WTC11 (cell line): ENCODE measurements at regions not wholly inside any gene's neighbourhood (a gene's known extent, or its start where the extent isn't known, plus 50 kb on each side); places are given as distances from the start of the nearest gene placed in this dataset.

ENCODE experiments used
- ATAC-seq: fragments of 200-7000 bp; cut with Tn5 transposase; 2 replicates; pipeline ENCODE4 v1.10.0; 2021; ENCODE audit warnings: mild to moderate bottlenecking, moderate library complexity
- CTCF ChIA-PET: fragments of 300-600 bp; sonication (Branson Sonifier 250); formaldehyde crosslinking; loops from one replicate; lab custom pipeline; 2021; ENCODE audit warnings: antibody characterized with exemption; lab: Charles Lee
- POLR2A ChIA-PET: fragments of 350-600 bp; sonication (Branson Sonifier 250); formaldehyde crosslinking; loops from one replicate; lab custom pipeline; 2021; ENCODE audit warnings: antibody characterized with exemption; lab: Charles Lee
- DNase-seq: peaks from one replicate; pipeline ENCODE4 v3.0.0; 2021; ENCODE audit warnings: low spot score
- H3K27ac Mint-ChIP-seq: 2 replicates; pipeline ENCODE4 v1.8.0; 2021; ENCODE audit warnings: mixed read lengths
- H3K27me3 Mint-ChIP-seq: 2 replicates; pipeline ENCODE4 v1.8.0; 2021; ENCODE audit warnings: low read depth, mild to moderate bottlenecking, moderate library complexity, mixed read lengths
- H3K36me3 Mint-ChIP-seq: 2 replicates; pipeline ENCODE4 v1.8.0; 2021; ENCODE audit warnings: mixed read lengths
- H3K4me1 Mint-ChIP-seq: 2 replicates; pipeline ENCODE4 v1.8.0; 2022; ENCODE audit warnings: mixed read lengths
- H3K4me3 Mint-ChIP-seq: 2 replicates; pipeline ENCODE4 v1.8.0; 2021; ENCODE audit warnings: mild to moderate bottlenecking, moderate library complexity, mixed read lengths
- H3K9me3 Mint-ChIP-seq: 2 replicates; pipeline ENCODE4 v1.8.0; 2021; ENCODE audit warnings: mixed read lengths
- ARID4B ChIP-seq: sonication (generic); formaldehyde crosslinking; IDR thresholded peaks from 2 replicates; pipeline ENCODE4 v1.8.0; 2023; ENCODE audit warnings: missing genetic modification reagents, mild to moderate bottlenecking, borderline replicate concordance
- ATF6 ChIP-seq: sonication (generic); formaldehyde crosslinking; IDR thresholded peaks from 2 replicates; pipeline ENCODE4 v1.8.1; 2023; ENCODE audit warnings: mild to moderate bottlenecking, missing genetic modification reagents
- CDX4 ChIP-seq: fragments of 250-450 bp; sonication (Bioruptor Pico); IDR thresholded peaks from 2 replicates; pipeline ENCODE4 v1.9.0; 2021; ENCODE audit warnings: moderate library complexity, mild to moderate bottlenecking, inconsistent platforms, borderline replicate concordance
- CREB1 ChIP-seq: sonication (generic); formaldehyde crosslinking; IDR thresholded peaks from 2 replicates; pipeline ENCODE4 v1.8.0; 2023; ENCODE audit warnings: mild to moderate bottlenecking, missing genetic modification reagents
- CTCF ChIP-seq: fragments of 200-600 bp; IDR thresholded peaks from 2 replicates; pipeline ENCODE4 v1.8.0; 2022; ENCODE audit warnings: antibody characterized with exemption
- E2F4 ChIP-seq: sonication (generic); formaldehyde crosslinking; IDR thresholded peaks from 2 replicates; pipeline ENCODE4 v1.8.1; 2022; ENCODE audit warnings: low read depth, mild to moderate bottlenecking, moderate library complexity, missing genetic modification reagents, borderline replicate concordance
- ETV6 ChIP-seq: sonication (generic); formaldehyde crosslinking; IDR thresholded peaks from 2 replicates; pipeline ENCODE4 v1.8.1; 2022; ENCODE audit warnings: mild to moderate bottlenecking, missing genetic modification reagents
- GTF2I ChIP-seq: fragments of 250-450 bp; sonication (Bioruptor Pico); conservative IDR thresholded peaks from 2 replicates; pipeline ENCODE4 v1.4.0; 2021; ENCODE audit warnings: mild to moderate bottlenecking
- MYBL2 ChIP-seq: sonication (generic); formaldehyde crosslinking; IDR thresholded peaks from 2 replicates; pipeline ENCODE4 v1.8.1; 2023; ENCODE audit warnings: mild to moderate bottlenecking, moderate library complexity, missing genetic modification reagents
- RELA ChIP-seq: sonication (generic); formaldehyde crosslinking; IDR thresholded peaks from 2 replicates; pipeline ENCODE4 v1.8.1; 2022; ENCODE audit warnings: missing genetic modification reagents, mild to moderate bottlenecking, borderline replicate concordance
- SMAD4 ChIP-seq: sonication (generic); formaldehyde crosslinking; IDR thresholded peaks from 2 replicates; pipeline ENCODE4 v1.8.0; 2022; ENCODE audit warnings: mild to moderate bottlenecking, missing genetic modification reagents
- SP1 ChIP-seq: sonication (generic); formaldehyde crosslinking; conservative IDR thresholded peaks from 2 replicates; pipeline ENCODE4 v1.8.1; 2022; ENCODE audit warnings: missing genetic modification reagents
- TP53 ChIP-seq: sonication (generic); formaldehyde crosslinking; IDR thresholded peaks from 2 replicates; pipeline ENCODE4 v1.8.1; 2023; ENCODE audit warnings: mild to moderate bottlenecking, missing genetic modification reagents
- USF2 ChIP-seq: sonication (generic); formaldehyde crosslinking; IDR thresholded peaks from 2 replicates; pipeline ENCODE4 v1.8.1; 2023; ENCODE audit warnings: mild to moderate bottlenecking, missing genetic modification reagents, moderate library complexity
- ZBTB21 ChIP-seq: sonication (generic); formaldehyde crosslinking; IDR thresholded peaks from 2 replicates; pipeline ENCODE4 v1.8.1; 2023; ENCODE audit warnings: mild to moderate bottlenecking, missing genetic modification reagents, borderline replicate concordance
- ZBTB43 ChIP-seq: sonication (generic); formaldehyde crosslinking; IDR thresholded peaks from 2 replicates; pipeline ENCODE4 v1.8.1; 2023; ENCODE audit warnings: mild to moderate bottlenecking, missing genetic modification reagents
- ZNF281 ChIP-seq: sonication (generic); formaldehyde crosslinking; IDR thresholded peaks from 2 replicates; pipeline ENCODE4 v1.8.0; 2023; ENCODE audit warnings: mild to moderate bottlenecking, missing genetic modification reagents

- peaks cover 2% of the 10 kb centered on the region for H3K27me3 Mint-ChIP-seq
- no peak overlapping the region for H3K4me3 Mint-ChIP-seq
Observed at GRCh38 chr22:49717322-49717919, 110.3 kb downstream of the BRD1 start.

More at GRCh38 chr22:49717322-49717919, 110.3 kb downstream of the BRD1 start:
- POLR2A ChIA-PET = no interaction called here
- Mint-ChIP-seq H3K36me3 (no peaks in the 10 kb centered on the region), H3K4me1 (peaks cover 15% of the 10 kb centered on the region), H3K9me3 (peaks cover 3% of the 10 kb centered on the region)
- ATAC-seq (peak; percentile 53), DNase-seq (no peak)
- CTCF ChIA-PET = no interaction called here
- TF ChIP-seq E2F4 (CRISPR knock-in tag) (no peak), CTCF (no peak), ZBTB21 (CRISPR knock-in tag) (no peak), RELA (CRISPR knock-in tag) (no peak), CDX4 (no peak), ARID4B (no peak), SP1 (no peak), ZBTB43 (CRISPR knock-in tag) (no peak), ZNF281 (CRISPR knock-in tag) (no peak), ATF6 (CRISPR knock-in tag) (no peak), SMAD4 (no peak), ETV6 (CRISPR knock-in tag) (no peak), CREB1 (CRISPR knock-in tag) (no peak), TP53 (CRISPR knock-in tag) (no peak), GTF2I (CRISPR knock-in tag) (no peak), USF2 (CRISPR knock-in tag) (no peak), MYBL2 (CRISPR knock-in tag) (no peak)
- TF ChIP-seq, all 79 proteins: peak for 0
- H3K27ac Mint-ChIP-seq = no peak overlapping the region
